IMR-90 (cell line): ENCODE measurements at regions not wholly inside any gene's neighbourhood (a gene's known extent, or its start where the extent isn't known, plus 50 kb on each side); places are given as distances from the start of the nearest gene placed in this dataset.
"Not testable (repeated sequence)": the region's sequence is repeated elsewhere in the genome, so short reads cannot be mapped to it uniquely, and the experiment has no call there.

Source experiments
- ATAC-seq: fragments of 200-7000 bp; cut with Tn5 transposase; 2 replicates; pipeline ENCODE4 v1.9.1; 2020; ENCODE audit warnings: low read depth, mild to moderate bottlenecking, moderate library complexity
- BruUV-seq: library from RNA; stranded (reverse); fragments of 400-500 nt; replicated peaks from 2 replicates; lab custom pipeline; 2021; lab: Mats Ljungman, UMichigan
- CTCF ChIA-PET: fragments of 300-600 bp; formaldehyde crosslinking; extraction: SDS; loops from one replicate; lab custom pipeline; 2021; ENCODE audit warnings: antibody characterized with exemption; lab: Yijun Ruan, JAX
- POLR2A ChIA-PET: fragments of 300-600 bp; sonication (Branson Sonifier 250); formaldehyde crosslinking; loops from one replicate; lab custom pipeline; 2022; ENCODE audit warnings: antibody characterized with exemption; ENCODE audit not compliant: unreplicated experiment; lab: Charles Lee
- DNase-seq: peaks from one replicate; pipeline ENCODE4 v3.0.0; 2013
- H2AFZ ChIP-seq: replicated peaks from 2 replicates; pipeline ENCODE3; 2013; ENCODE audit warnings: low read length, mild to moderate bottlenecking; ENCODE audit not compliant: poor library complexity
- H2AK5ac ChIP-seq: 2 replicates; pipeline ENCODE4 v1.6.1; 2013; ENCODE audit warnings: low read depth, low read length, inconsistent platforms
- H2AK9ac ChIP-seq: replicated peaks from 2 replicates; pipeline ENCODE3; 2013; ENCODE audit warnings: mild to moderate bottlenecking, low read depth, low read length, moderate library complexity; ENCODE audit not compliant: poor library complexity
- H2BK120ac ChIP-seq: 2 replicates; pipeline ENCODE4 v1.6.1; 2013; ENCODE audit warnings: low read depth, low read length, inconsistent platforms
- H2BK15ac ChIP-seq: 3 replicates; pipeline ENCODE4 v1.6.1; 2013; ENCODE audit warnings: low read depth, low read length, inconsistent platforms
- H2BK20ac ChIP-seq: 2 replicates; pipeline ENCODE4 v1.6.1; 2013; ENCODE audit warnings: low read depth, mild to moderate bottlenecking, inconsistent platforms, low read length, moderate library complexity
- H2BK5ac ChIP-seq: 2 replicates; pipeline ENCODE4 v1.6.1; 2013; ENCODE audit warnings: mild to moderate bottlenecking, low read depth, low read length, inconsistent platforms; ENCODE audit not compliant: poor library complexity, severe bottlenecking
- H3K14ac ChIP-seq: replicated peaks from 2 replicates; pipeline ENCODE4 v1.6.1; 2013; ENCODE audit warnings: low read depth, low read length, inconsistent platforms
- H3K18ac ChIP-seq: 2 replicates; pipeline ENCODE4 v1.6.1; 2013; ENCODE audit warnings: low read depth, low read length, control low read depth
- H3K23ac ChIP-seq: 2 replicates; pipeline ENCODE4 v1.6.1; 2013; ENCODE audit warnings: low read depth, low read length, inconsistent platforms
- H3K27ac ChIP-seq: 2 replicates; pipeline ENCODE4 v1.5.1; 2013; ENCODE audit warnings: mild to moderate bottlenecking, control low read depth, low read length; ENCODE audit not compliant: insufficient read depth
- H3K27me3 ChIP-seq: 2 replicates; pipeline ENCODE4 v1.6.1; 2013; ENCODE audit warnings: low read length; ENCODE audit not compliant: control insufficient read depth, insufficient read depth
- H3K36me3 ChIP-seq: 2 replicates; pipeline ENCODE4 v1.6.1; 2013; ENCODE audit warnings: low read length, mixed read lengths; ENCODE audit not compliant: control insufficient read depth, insufficient read depth
- H3K4ac ChIP-seq: 2 replicates; pipeline ENCODE4 v1.6.1; 2013; ENCODE audit warnings: low read depth, low read length, inconsistent platforms
- H3K4me1 ChIP-seq: 2 replicates; pipeline ENCODE4 v1.6.1; 2013; ENCODE audit warnings: low read length, mixed read lengths; ENCODE audit not compliant: control insufficient read depth, insufficient read depth
- H3K4me2 ChIP-seq: 2 replicates; pipeline ENCODE4 v1.6.1; 2013; ENCODE audit warnings: low read depth, mild to moderate bottlenecking, control low read depth, low read length, moderate library complexity
- H3K4me3 ChIP-seq: 2 replicates; pipeline ENCODE4 v1.5.1; 2013; ENCODE audit warnings: low read depth, mild to moderate bottlenecking, control low read depth, low read length, moderate library complexity; ENCODE audit not compliant: insufficient read depth
- H3K56ac ChIP-seq: 2 replicates; pipeline ENCODE4 v1.6.1; 2013; ENCODE audit warnings: low read length, inconsistent platforms; ENCODE audit not compliant: insufficient read depth; ENCODE audit errors: extremely low read depth
- H3K79me1 ChIP-seq, 2 experiments: 2 replicates each; pipeline ENCODE4 v1.6.1; 2013; ENCODE audit warnings: low read length in 2 of 2, inconsistent platforms in 1 of 2, low read depth in 1 of 2
- H3K9ac ChIP-seq: 2 replicates; pipeline ENCODE4 v1.6.1; 2013; ENCODE audit warnings: low read depth, low read length, control low read depth
- H3K9me1 ChIP-seq: 2 replicates; pipeline ENCODE4 v1.6.1; 2013; ENCODE audit warnings: low read length, inconsistent platforms; ENCODE audit not compliant: insufficient read depth
- H3K9me3 ChIP-seq: 2 replicates; pipeline ENCODE4 v1.6.1; 2013; ENCODE audit warnings: low read length; ENCODE audit not compliant: control insufficient read depth, insufficient read depth
- H4K20me1 ChIP-seq: 2 replicates; pipeline ENCODE4 v1.6.1; 2013; ENCODE audit warnings: low read length, inconsistent platforms; ENCODE audit not compliant: insufficient read depth
- H4K5ac ChIP-seq: 2 replicates; pipeline ENCODE4 v1.6.1; 2013; ENCODE audit warnings: mild to moderate bottlenecking, low read depth, low read length, control low read depth
- H4K8ac ChIP-seq, 2 experiments: 2 replicates each; pipeline ENCODE4 v1.6.1; 2013; ENCODE audit warnings: low read depth in 2 of 2, low read length in 2 of 2, control low read depth in 1 of 2, inconsistent platforms in 1 of 2
- H4K91ac ChIP-seq: 2 replicates; pipeline ENCODE4 v1.6.1; 2013; ENCODE audit warnings: low read depth, low read length, inconsistent platforms; ENCODE audit not compliant: insufficient read depth
- WGBS, 2 experiments: methylation state at CpG; one replicate each; pipeline versions ENCODE4 v1.1.5 to v1.1.7; 2013; ENCODE audit warnings: missing lambda C conversion rate in 2 of 2; ENCODE audit not compliant: insufficient read length in 1 of 2; ENCODE audit errors: extremely low coverage in 2 of 2; 5-methylcytosine and 5-hydroxymethylcytosine counted together
- dilution Hi-C: fragments of 300-500 bp; cut with HindIII; formaldehyde crosslinking; loops from one replicate; pipeline ENCODE4 v1.14.3; 2018; ENCODE audit warnings: low sequenced_read_pairs; ENCODE audit not compliant: unreplicated experiment
- in situ Hi-C: fragments of 300-500 bp; cut with MboI; formaldehyde crosslinking; loops from 3 replicates; pipeline ENCODE4 v1.14.3; 2019; ENCODE audit warnings: low sequenced_read_pairs, inconsistent platforms, mixed read lengths
- intact Hi-C: fragments of 100-400 bp; cut with micrococcal nuclease; formaldehyde crosslinking; loops from 2 replicates; pipeline ENCODE4 v1.10.0; 2022

DNA sequence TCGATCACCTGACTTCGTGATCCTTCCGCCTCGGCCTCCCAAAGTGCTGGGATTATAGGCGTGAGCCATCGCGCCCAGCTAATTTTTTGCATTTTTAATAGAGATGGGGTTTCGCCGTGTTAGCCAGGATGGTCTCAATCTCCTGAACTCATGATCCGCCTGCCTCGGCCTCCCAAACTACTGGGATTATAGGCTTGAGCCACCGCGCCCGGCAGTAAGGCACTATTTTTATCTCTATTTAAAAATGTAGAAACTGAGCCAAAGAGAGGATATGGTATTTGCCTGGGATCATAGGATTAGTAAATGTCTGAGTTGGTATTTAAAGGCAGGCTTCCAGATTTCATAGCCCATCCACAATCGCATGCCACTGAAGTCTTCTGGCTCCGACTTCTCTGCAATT is 96.6 kb upstream of the ZNG1F start:
- H4K20me1 ChIP-seq, H3K4ac ChIP-seq, H2BK5ac ChIP-seq, H4K5ac ChIP-seq, H2BK20ac ChIP-seq, H2AK9ac ChIP-seq, DNase-seq, H3K4me2 ChIP-seq, H3K56ac ChIP-seq, CTCF ChIA-PET, H3K79me1 ChIP-seq, H3K9me1 ChIP-seq, intact Hi-C loops, H3K18ac ChIP-seq, H3K4me3 ChIP-seq, BruUV-seq, H4K91ac ChIP-seq, H3K9me3 ChIP-seq, H3K27me3 ChIP-seq, POLR2A ChIA-PET, H3K36me3 ChIP-seq, in situ Hi-C loops, H3K14ac ChIP-seq, H2BK15ac ChIP-seq, H2AK5ac ChIP-seq, H3K9ac ChIP-seq, H2AFZ ChIP-seq, H4K8ac ChIP-seq, H3K23ac ChIP-seq, H3K4me1 ChIP-seq, H2BK120ac ChIP-seq, ATAC-seq, H3K27ac ChIP-seq, dilution Hi-C loops: not testable (repeated sequence)
- WGBS, 2 experiments: no CpG with 5 or more reads among the region's 16 CpGs

DNA sequence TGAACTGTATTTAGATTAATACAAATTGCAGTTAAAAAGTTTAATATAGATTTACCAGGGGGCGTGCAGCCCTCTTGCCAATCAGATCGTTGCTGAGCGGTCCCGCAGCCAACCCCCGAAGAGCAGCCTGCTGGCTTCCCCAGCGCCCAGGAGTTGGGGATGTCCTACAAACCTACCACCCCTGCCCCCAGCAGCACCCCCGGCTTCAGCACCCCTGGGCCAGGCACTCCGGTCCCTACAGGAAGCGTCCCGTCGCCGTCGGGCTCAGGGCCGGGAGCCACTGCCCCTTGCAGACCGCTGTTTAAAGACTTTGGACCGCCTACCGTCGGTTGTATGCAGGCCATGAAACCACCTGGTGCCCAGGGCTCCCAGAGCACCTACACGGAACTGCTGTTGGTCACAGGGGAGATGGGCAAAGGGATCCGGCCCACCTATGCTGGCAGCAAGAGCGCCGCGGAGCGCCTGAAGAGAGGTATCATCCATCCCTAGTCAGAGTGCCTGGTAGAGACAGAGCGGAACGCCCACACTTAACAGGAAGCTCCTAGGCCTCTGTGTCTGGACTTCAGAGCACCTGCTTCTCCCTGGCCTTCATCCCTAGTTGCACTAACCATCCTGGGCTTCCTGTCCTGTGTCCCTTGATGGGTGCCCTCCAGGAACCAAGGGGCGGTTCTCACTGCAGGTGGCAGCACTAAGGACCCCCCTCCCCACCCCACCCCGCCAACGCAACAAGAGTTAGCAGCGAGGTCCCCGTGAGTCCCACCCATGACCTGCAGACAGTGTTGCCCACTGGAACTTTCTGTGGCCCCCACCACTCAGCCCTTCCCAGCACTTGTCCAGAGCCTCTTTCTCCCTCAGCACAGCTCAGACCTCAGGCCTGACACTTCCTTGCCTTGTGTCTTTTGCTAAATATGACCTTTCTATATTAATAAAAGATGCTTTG is 91.5 kb upstream of the ZNG1F start:
- H3K4ac ChIP-seq, H4K8ac ChIP-seq, H3K27ac ChIP-seq, H3K18ac ChIP-seq, H4K5ac ChIP-seq, intact Hi-C loops, H2BK15ac ChIP-seq, H3K4me3 ChIP-seq, in situ Hi-C loops, H3K9me1 ChIP-seq, H2AFZ ChIP-seq, H3K14ac ChIP-seq, H2BK120ac ChIP-seq, H2BK5ac ChIP-seq, H3K4me1 ChIP-seq, H3K23ac ChIP-seq, H3K9me3 ChIP-seq, H2AK5ac ChIP-seq, DNase-seq, CTCF ChIA-PET, BruUV-seq, H4K91ac ChIP-seq, H2BK20ac ChIP-seq, H3K4me2 ChIP-seq, H3K9ac ChIP-seq, dilution Hi-C loops, H4K20me1 ChIP-seq, H3K56ac ChIP-seq, POLR2A ChIA-PET, H3K27me3 ChIP-seq, H3K36me3 ChIP-seq, H2AK9ac ChIP-seq, ATAC-seq, H3K79me1 ChIP-seq: not testable (repeated sequence)
- WGBS, 2 experiments: no CpG with 5 or more reads among the region's 31 CpGs
